Lung (tissue), 11 donors: ENCODE measurements at regions not wholly inside any gene's neighbourhood (a gene's known extent, or its start where the extent isn't known, plus 50 kb on each side); places are given as distances from the start of the nearest gene placed in this dataset.
A peak's percentile ranks its signal among the peaks of the same experiment; 100 is the strongest.

ENCODE experiments used
- ATAC-seq: fragments of 200-7000 bp; cut with Tn5 transposase; one replicate; pipeline ENCODE4 v1.9.1; 2020; ENCODE audit warnings: moderate number of reproducible peaks; ENCODE audit not compliant: insufficient read depth, low FRiP score
- DNase-seq, 3 donors: peaks; one replicate each; pipeline ENCODE4 v3.0.0-alpha.2; 2013 to 2017
- H3K27ac ChIP-seq, 2 donors: one replicate each; pipeline ENCODE4 v1.5.1; 2013; ENCODE audit warnings: mild to moderate bottlenecking in 2 of 2, moderate library complexity in 2 of 2, control low read depth in 1 of 2, inconsistent platforms in 1 of 2, low read depth in 1 of 2, low read length in 1 of 2
- H3K27me3 ChIP-seq, 3 donors: one replicate each; pipeline ENCODE4 v1.5.1; 2013; ENCODE audit warnings: low read length in 2 of 3; ENCODE audit not compliant: control insufficient read depth in 3 of 3, insufficient read depth in 3 of 3
- H3K36me3 ChIP-seq, 4 donors: one replicate each; pipeline ENCODE4 v1.5.1; 2013; ENCODE audit warnings: low read length in 4 of 4, mild to moderate bottlenecking in 1 of 4, moderate library complexity in 1 of 4; ENCODE audit not compliant: control insufficient read depth in 4 of 4, insufficient read depth in 4 of 4
- H3K4me1 ChIP-seq, 5 donors: one replicate each; pipeline ENCODE4 v1.5.1; 2013; ENCODE audit warnings: low read length in 5 of 5, mild to moderate bottlenecking in 2 of 5, moderate library complexity in 1 of 5; ENCODE audit not compliant: control insufficient read depth in 5 of 5, insufficient read depth in 5 of 5
- H3K4me3 ChIP-seq: one replicate; pipeline ENCODE4 v1.5.1; 2013; ENCODE audit warnings: mild to moderate bottlenecking, control low read depth, moderate library complexity
- H3K9ac ChIP-seq, 2 donors: one replicate each; pipeline ENCODE4 v1.5.1; 2013; ENCODE audit warnings: low read length in 2 of 2, control low read depth in 1 of 2; ENCODE audit not compliant: insufficient read depth in 1 of 2
- H3K9me3 ChIP-seq, 4 donors: one replicate each; pipeline ENCODE4 v1.5.1; 2013; ENCODE audit warnings: low read length in 3 of 4, mild to moderate bottlenecking in 1 of 4, moderate library complexity in 1 of 4; ENCODE audit not compliant: control insufficient read depth in 4 of 4, insufficient read depth in 3 of 4
- WGBS, 2 donors: extraction: QIAGEN DNeasy Blood & Tissue Kit; methylation state at CpG; one replicate each; pipeline ENCODE4 v1.1.7; 2013; 5-methylcytosine and 5-hydroxymethylcytosine counted together
- TF ChIP-seq, protein P1 (sequence below): IDR thresholded peaks from 2 replicates; pipeline ENCODE4 v1.5.1; 2012; ENCODE audit warnings: mild to moderate bottlenecking; ENCODE audit errors: control extremely low read depth, extremely low read depth
- donor health status: control.
- donor health status: control.
- donor health status: Bipolar disorder and iron deficiency.
- donor health status: healthy.
- donor health status: DM: yes; HTN: yes; CAD: no.

DNA sequence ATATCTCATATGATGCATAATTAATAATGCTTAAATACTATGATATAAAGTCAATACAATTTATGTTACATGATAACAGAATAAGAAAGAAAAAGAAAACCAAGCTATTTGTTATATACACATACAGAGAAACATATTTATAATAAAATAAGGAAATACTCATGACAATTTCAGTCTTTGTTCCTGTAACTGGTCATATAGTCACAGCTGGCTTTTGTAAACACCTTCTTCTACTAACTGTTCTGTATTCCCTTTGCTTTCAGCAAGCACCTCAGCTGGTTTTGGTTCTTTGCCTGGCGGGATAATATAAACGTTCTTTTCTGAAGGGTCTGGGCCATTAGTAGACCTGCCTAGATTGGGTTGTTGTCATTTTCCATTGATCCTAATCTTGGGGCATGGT lies 158.5 kb downstream of the COPS8 start:
- Histone ChIP-seq H3K27ac (no peak overlapping the region), H3K9ac (peak overlapping the region in 1 of 2 donors; percentile 52), H3K4me1 (peaks cover 0 to 16% (median 0%) of the 10 kb centered on the region in 5 donors), H3K36me3 (no peaks in the 10 kb centered on the region), H3K27me3 (no peaks in the 10 kb centered on the region), H3K4me3 (no peak overlapping the region), H3K9me3 (peaks cover 0 to 19% (median 6%) of the 10 kb centered on the region in 4 donors)
- no peak for ATAC-seq
- DNase-seq = peak in 2 of 3 donors; percentile 59 to 67
- 59 to 73% methylated on average over 2 of the region's 2 CpGs for WGBS, 2 donors
- TF ChIP-seq, protein P1, sequence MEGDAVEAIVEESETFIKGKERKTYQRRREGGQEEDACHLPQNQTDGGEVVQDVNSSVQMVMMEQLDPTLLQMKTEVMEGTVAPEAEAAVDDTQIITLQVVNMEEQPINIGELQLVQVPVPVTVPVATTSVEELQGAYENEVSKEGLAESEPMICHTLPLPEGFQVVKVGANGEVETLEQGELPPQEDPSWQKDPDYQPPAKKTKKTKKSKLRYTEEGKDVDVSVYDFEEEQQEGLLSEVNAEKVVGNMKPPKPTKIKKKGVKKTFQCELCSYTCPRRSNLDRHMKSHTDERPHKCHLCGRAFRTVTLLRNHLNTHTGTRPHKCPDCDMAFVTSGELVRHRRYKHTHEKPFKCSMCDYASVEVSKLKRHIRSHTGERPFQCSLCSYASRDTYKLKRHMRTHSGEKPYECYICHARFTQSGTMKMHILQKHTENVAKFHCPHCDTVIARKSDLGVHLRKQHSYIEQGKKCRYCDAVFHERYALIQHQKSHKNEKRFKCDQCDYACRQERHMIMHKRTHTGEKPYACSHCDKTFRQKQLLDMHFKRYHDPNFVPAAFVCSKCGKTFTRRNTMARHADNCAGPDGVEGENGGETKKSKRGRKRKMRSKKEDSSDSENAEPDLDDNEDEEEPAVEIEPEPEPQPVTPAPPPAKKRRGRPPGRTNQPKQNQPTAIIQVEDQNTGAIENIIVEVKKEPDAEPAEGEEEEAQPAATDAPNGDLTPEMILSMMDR = no peak

DNA sequence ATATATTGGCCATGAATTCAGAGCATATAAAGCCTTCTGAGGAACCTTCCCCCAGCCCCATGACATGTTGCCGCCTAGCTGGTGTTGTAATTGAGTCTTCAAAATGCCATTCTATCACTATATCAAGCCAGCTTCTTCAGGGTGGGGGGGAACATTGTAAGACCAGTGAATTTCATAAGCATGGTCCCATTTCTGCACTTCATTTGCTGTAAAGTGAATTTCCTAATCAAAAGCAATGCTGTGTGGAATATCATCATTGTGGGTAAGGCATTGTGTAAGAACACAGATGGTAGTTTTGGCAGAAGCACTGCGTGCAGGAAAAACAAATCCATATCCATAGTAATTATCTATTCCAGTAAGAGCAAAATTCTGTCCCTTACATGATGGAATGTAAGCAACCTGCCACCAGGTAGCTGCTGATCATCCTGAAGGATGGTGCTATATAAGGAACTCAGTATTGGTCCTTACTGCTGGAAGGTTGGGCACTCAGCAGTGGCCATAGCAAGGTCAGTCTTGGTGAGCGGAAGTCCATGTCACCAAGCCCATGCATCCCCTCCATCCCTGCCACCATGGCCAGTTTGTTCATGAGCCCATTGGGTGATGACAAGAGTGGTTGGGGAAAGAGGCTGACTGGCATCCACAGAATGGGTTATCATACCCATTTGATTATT lies 159.4 kb downstream of the COPS8 start:
- no peaks in the 10 kb centered on the region for H3K36me3 ChIP-seq
- DNase-seq (peak; percentile 67 to 94 (median 91)), ATAC-seq (peak; percentile 41)
- peaks cover 0 to 18% (median 4%) of the 10 kb centered on the region in 4 donors for H3K9me3 ChIP-seq
- TF ChIP-seq, protein P1 = no peak
- H3K27ac ChIP-seq = peak overlapping the region in 1 of 2 donors; percentile 71
- no peaks in the 10 kb centered on the region for H3K27me3 ChIP-seq
- peak overlapping the region in 1 of 2 donors; percentile 52 for H3K9ac ChIP-seq
- 52 to 75% methylated on average over 3 of the region's 3 CpGs for WGBS, 2 donors
- H3K4me1 ChIP-seq = peaks cover 0 to 16% (median 0%) of the 10 kb centered on the region in 5 donors
- no peak overlapping the region for H3K4me3 ChIP-seq

DNA sequence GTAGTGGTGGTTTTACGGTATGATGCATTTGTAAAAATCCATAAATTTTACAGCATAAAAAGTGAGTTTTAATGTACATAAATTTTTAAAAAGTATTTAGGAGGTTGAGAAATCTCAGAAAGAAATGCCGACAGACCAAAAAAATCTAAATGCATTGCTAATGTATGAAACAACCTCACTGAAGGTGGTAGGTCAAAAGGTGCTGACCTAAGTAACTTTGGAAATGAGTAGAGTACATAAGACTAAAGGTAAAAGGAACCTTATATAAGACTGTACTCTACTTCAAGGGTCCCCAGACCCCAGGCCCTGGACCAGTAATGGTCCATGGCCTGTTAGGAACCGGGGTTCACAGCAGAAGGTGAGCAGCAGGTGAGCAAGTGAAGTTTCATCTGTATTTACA lies 163.4 kb downstream of the COL6A3 start:
- 91 to 92% methylated on average over 3 of the region's 3 CpGs for WGBS, 2 donors
- Histone ChIP-seq H3K27me3 (no peaks in the 10 kb centered on the region), H3K27ac (no peak overlapping the region), H3K36me3 (no peaks in the 10 kb centered on the region), H3K9me3 (no peaks in the 10 kb centered on the region), H3K4me1 (peaks cover 0 to 10% (median 0%) of the 10 kb centered on the region in 5 donors), H3K4me3 (no peak overlapping the region), H3K9ac (no peak overlapping the region)
- DNase-seq = no peak
- ATAC-seq = no peak
- TF ChIP-seq, protein P1 = no peak
